Mucosa of rectum (tissue), 2 donors: ENCODE measurements at regions not wholly inside any gene's neighbourhood (a gene's known extent, or its start where the extent isn't known, plus 50 kb on each side); places are given as distances from the start of the nearest gene placed in this dataset.

Source experiments
- H3K27ac ChIP-seq, 2 donors: one replicate each; pipeline ENCODE4 v1.7.0; 2013; ENCODE audit warnings: inconsistent platforms in 2 of 2, low read depth in 2 of 2, low read length in 2 of 2
- H3K27me3 ChIP-seq, 2 donors: one replicate each; pipeline ENCODE4 v1.7.0; 2013; ENCODE audit warnings: low read length in 2 of 2; ENCODE audit not compliant: control insufficient read depth in 2 of 2, insufficient read depth in 2 of 2
- H3K36me3 ChIP-seq, 2 donors: one replicate each; pipeline ENCODE4 v1.7.0; 2013; ENCODE audit warnings: low read length in 2 of 2; ENCODE audit not compliant: control insufficient read depth in 2 of 2, insufficient read depth in 2 of 2
- H3K4me1 ChIP-seq, 2 donors: one replicate each; pipeline ENCODE4 v1.7.0; 2013; ENCODE audit warnings: low read length in 2 of 2, mild to moderate bottlenecking in 1 of 2; ENCODE audit not compliant: control insufficient read depth in 2 of 2, insufficient read depth in 2 of 2
- H3K4me3 ChIP-seq, 2 donors: one replicate each; pipeline ENCODE4 v1.7.0; 2013; ENCODE audit warnings: low read length in 2 of 2
- H3K9ac ChIP-seq, 2 donors: one replicate each; pipeline ENCODE4 v1.7.0; 2013; ENCODE audit warnings: low read length in 2 of 2, low read depth in 1 of 2, mild to moderate bottlenecking in 1 of 2
- H3K9me3 ChIP-seq, 2 donors: one replicate each; pipeline ENCODE4 v1.7.0; 2013; ENCODE audit warnings: low read length in 2 of 2; ENCODE audit not compliant: control insufficient read depth in 2 of 2
- donor health status: healthy.
- donor health status: Normal muscosa, but diverticular disease.

- no peaks in the 10 kb centered on the region for H3K4me1 ChIP-seq
- no peak overlapping the region for H3K4me3 ChIP-seq
- no peaks in the 10 kb centered on the region for H3K27me3 ChIP-seq
- no peak overlapping the region for H3K27ac ChIP-seq
- H3K9ac ChIP-seq, result no peak overlapping the region
- no peaks in the 10 kb centered on the region for H3K36me3 ChIP-seq
- H3K9me3 ChIP-seq, result no peaks in the 10 kb centered on the region
These were observed 163.3 kb downstream of the QRSL1 start for GRCh38 chr6:106792536-106793236.

- Histone ChIP-seq H3K27ac (no peak overlapping the region), H3K4me3 (no peak overlapping the region), H3K36me3 (no peaks in the 10 kb centered on the region), H3K9ac (no peak overlapping the region), H3K4me1 (no peaks in the 10 kb centered on the region), H3K9me3 (no peaks in the 10 kb centered on the region), H3K27me3 (no peaks in the 10 kb centered on the region)
These were observed 161.6 kb downstream of the QRSL1 start for GRCh38 chr6:106790935-106791334.

DNA sequence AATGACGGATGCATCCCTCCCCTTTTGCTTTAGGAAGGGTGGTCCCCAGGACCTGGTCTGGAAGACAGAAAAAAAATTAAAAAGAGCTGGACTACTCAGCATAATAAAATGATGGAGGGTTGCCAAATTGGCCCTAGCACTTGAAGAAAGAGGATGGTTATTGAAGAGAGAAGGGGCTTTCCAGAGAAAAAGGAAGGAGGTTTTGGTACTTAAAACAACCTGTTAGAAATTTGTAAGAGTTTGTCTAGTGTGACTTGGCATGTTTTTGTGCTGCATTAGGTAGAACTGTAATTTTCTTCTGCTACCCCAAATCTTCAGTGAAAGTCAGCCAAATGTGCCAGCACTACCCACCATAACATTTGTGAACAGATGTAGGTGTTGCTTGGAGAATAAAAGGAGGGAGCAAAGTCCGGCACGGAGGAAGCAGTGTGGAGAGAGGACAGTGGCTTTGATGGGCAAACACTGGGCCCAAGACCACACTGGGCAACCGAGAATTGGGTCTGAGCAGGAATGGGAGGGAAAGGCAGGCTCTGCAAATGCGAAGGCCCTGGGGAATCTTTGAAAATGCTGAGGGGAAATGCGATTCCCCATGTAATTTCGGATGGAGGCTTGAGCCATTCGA, 160.9 kb downstream of the QRSL1 start:
- Histone ChIP-seq H3K27ac (no peak overlapping the region), H3K36me3 (no peaks in the 10 kb centered on the region), H3K4me3 (no peak overlapping the region), H3K9me3 (no peaks in the 10 kb centered on the region), H3K27me3 (no peaks in the 10 kb centered on the region), H3K9ac (no peak overlapping the region), H3K4me1 (no peaks in the 10 kb centered on the region)

GRCh38 chr6:106789428-106790148, 160.2 kb downstream of the QRSL1 start:
- H3K27me3 ChIP-seq, result no peaks in the 10 kb centered on the region
- H3K4me1 ChIP-seq, result no peaks in the 10 kb centered on the region
- H3K9ac ChIP-seq, result no peak overlapping the region
- no peaks in the 10 kb centered on the region for H3K9me3 ChIP-seq
- H3K4me3 ChIP-seq, result no peak overlapping the region
- no peaks in the 10 kb centered on the region for H3K36me3 ChIP-seq
- no peak overlapping the region for H3K27ac ChIP-seq

DNA sequence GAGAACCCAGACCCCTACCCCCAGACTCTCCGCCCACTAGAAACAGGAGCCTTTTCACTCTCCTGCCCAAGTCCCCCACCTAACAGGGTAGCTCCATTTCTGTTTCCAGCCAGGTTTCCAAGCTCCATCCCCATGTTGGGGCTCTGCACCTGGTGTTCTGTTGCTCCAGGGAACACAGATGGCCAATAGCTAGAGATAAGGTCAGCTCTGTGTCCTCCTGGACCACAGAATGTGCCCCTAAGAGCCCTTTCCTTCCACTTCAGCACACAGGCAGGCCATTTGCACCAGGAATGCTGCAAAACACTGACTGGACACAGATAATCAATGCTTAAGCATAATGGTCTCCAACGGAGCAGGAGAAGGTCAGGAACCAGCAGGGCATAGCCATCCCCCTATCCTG, 159.4 kb downstream of the QRSL1 start:
- H3K9me3 ChIP-seq, result no peaks in the 10 kb centered on the region
- no peak overlapping the region for H3K4me3 ChIP-seq
- no peaks in the 10 kb centered on the region for H3K4me1 ChIP-seq
- H3K9ac ChIP-seq, result no peak overlapping the region
- no peaks in the 10 kb centered on the region for H3K36me3 ChIP-seq
- H3K27me3 ChIP-seq, result no peaks in the 10 kb centered on the region
- no peak overlapping the region for H3K27ac ChIP-seq

- no peak overlapping the region for H3K27ac ChIP-seq
- H3K36me3 ChIP-seq, result no peaks in the 10 kb centered on the region
- H3K27me3 ChIP-seq, result no peaks in the 10 kb centered on the region
- H3K4me1 ChIP-seq, result no peaks in the 10 kb centered on the region
- peaks cover 0 to 4% of the 10 kb centered on the region in 2 donors for H3K9me3 ChIP-seq
- H3K4me3 ChIP-seq, result no peak overlapping the region
- no peak overlapping the region for H3K9ac ChIP-seq
These were observed 158.2 kb downstream of the QRSL1 start for GRCh38 chr6:106787327-106788196.

DNA sequence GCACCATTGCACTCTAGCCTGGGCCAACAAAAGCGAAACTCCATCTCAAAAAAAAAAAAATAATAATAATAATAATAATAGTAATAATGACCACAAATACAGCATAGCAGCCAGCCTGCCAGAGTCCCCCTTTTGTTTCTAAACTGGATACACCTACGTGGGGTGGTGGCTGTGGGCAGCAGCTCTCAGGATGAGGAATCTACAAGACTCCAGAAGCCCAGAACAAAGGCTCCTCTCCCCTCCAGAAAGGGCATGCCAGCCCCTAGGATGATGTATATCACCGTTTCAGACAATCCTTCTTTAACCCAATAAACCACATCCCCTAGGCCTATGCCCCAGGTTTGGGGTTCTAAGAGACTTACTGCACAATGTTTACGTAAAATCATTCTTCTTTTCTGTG, 155.9 kb downstream of the QRSL1 start:
- H3K27me3 ChIP-seq, result no peaks in the 10 kb centered on the region
- no peaks in the 10 kb centered on the region for H3K36me3 ChIP-seq
- no peak overlapping the region for H3K27ac ChIP-seq
- H3K4me3 ChIP-seq, result no peak overlapping the region
- peaks cover 0 to 6% of the 10 kb centered on the region in 2 donors for H3K9me3 ChIP-seq
- no peak overlapping the region for H3K9ac ChIP-seq
- peaks cover 0 to 3% of the 10 kb centered on the region in 2 donors for H3K4me1 ChIP-seq

DNA sequence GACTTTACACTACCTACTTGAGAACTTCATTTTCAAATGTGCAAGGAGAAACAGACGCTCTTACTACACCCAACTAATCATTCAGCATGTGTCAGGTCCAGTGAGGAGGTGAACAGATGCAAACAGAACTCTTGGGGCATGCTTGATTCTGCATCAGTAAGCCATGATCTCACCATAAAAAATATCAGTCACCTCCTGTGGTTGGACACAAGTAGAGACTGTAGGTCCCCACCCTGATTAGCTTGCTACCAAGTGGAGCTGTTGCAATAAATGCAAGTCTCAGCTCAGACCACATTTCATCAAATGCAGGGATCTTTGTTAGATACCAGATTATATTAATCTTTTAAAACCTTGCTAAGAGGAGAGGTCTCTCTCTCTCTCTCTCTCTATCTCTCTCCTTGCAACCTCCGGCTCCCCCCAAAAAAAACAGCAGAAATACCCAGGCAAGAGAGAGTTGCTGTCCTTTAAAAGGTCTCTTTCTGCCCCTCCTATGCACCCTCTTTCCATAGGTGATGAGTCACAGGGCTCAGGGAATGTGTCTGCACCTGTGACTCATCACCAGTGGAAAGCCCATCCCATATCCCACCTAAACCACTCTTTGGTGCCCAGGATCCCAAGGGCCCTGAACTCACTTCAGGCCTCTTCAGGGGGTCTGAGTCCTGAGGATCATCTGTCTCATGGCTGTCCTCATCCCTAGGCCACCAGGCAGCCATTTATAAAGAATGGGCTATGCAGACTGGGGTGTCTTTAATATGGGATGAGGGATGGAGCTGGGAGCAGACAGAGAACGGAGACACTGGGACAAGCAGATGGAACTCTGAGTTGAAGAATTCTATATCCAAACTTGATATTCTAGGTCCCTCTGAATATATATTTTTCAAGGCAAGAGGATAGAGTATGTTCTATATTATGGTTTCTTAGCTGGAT, 154.5 kb downstream of the QRSL1 start:
- no peaks in the 10 kb centered on the region for H3K27me3 ChIP-seq
- H3K9ac ChIP-seq, result no peak overlapping the region
- H3K4me3 ChIP-seq, result no peak overlapping the region
- peaks cover 0 to 3% of the 10 kb centered on the region in 2 donors for H3K4me1 ChIP-seq
- H3K9me3 ChIP-seq, result peaks cover 2 to 12% of the 10 kb centered on the region in 2 donors
- H3K36me3 ChIP-seq, result no peaks in the 10 kb centered on the region
- no peak overlapping the region for H3K27ac ChIP-seq

- peaks cover 6 to 14% of the 10 kb centered on the region in 2 donors for H3K9me3 ChIP-seq
- no peaks in the 10 kb centered on the region for H3K27me3 ChIP-seq
- H3K36me3 ChIP-seq, result no peaks in the 10 kb centered on the region
- peaks cover 0 to 3% of the 10 kb centered on the region in 2 donors for H3K4me1 ChIP-seq
- H3K4me3 ChIP-seq, result no peak overlapping the region
- no peak overlapping the region for H3K9ac ChIP-seq
- no peak overlapping the region for H3K27ac ChIP-seq
These were observed 153.3 kb downstream of the QRSL1 start for GRCh38 chr6:106782536-106783285.
